Nephron (organoid): ENCODE measurements at regions not wholly inside any gene's neighbourhood (a gene's known extent, or its start where the extent isn't known, plus 50 kb on each side); places are given as distances from the start of the nearest gene placed in this dataset.

ENCODE experiments used
- H3K27ac Mint-ChIP-seq, 3 experiments: 2 replicates each; pipeline ENCODE4 v1.8.0; 2020; ENCODE audit warnings: mixed read lengths in 3 of 3, mild to moderate bottlenecking in 2 of 3, moderate library complexity in 1 of 3
- H3K27me3 Mint-ChIP-seq: 2 replicates; pipeline ENCODE4 v1.8.0; 2021; ENCODE audit warnings: low read depth, mild to moderate bottlenecking, moderate library complexity, mixed read lengths
- H3K36me3 Mint-ChIP-seq: 2 replicates; pipeline ENCODE4 v1.8.0; 2020; ENCODE audit warnings: low read depth, mixed read lengths
- H3K4me1 Mint-ChIP-seq: 2 replicates; pipeline ENCODE4 v1.8.0; 2020; ENCODE audit warnings: mixed read lengths
- H3K4me3 Mint-ChIP-seq, 3 experiments: 2 replicates each; pipeline ENCODE4 v1.8.0; 2020; ENCODE audit warnings: mild to moderate bottlenecking in 3 of 3, mixed read lengths in 3 of 3, moderate library complexity in 2 of 3
- H3K9me3 Mint-ChIP-seq: 2 replicates; pipeline ENCODE4 v1.8.0; 2020; ENCODE audit warnings: mixed read lengths
- CTCF ChIP-seq, 3 experiments: fragments of 200-600 bp; sonication (generic); IDR thresholded peaks; one replicate each; pipeline ENCODE4 v1.5.0; 2021; ENCODE audit warnings: antibody characterized with exemption in 3 of 3; ENCODE audit not compliant: unreplicated experiment in 3 of 3

GRCh38 chr14:49218436-49219092, 367.6 kb downstream of the RPS29 start:
- TF ChIP-seq CTCF (IDR thresholded peaks at IDR 0.05; ENCODE audit: unreplicated experiment in 3 of 3): no peak
- no peak overlapping the region for H3K4me3 Mint-ChIP-seq
- no peaks in the 10 kb centered on the region for H3K4me1 Mint-ChIP-seq
- no peak overlapping the region for H3K27ac Mint-ChIP-seq
- H3K9me3 Mint-ChIP-seq: no peaks in the 10 kb centered on the region
- H3K36me3 Mint-ChIP-seq: no peaks in the 10 kb centered on the region
- no peaks in the 10 kb centered on the region for H3K27me3 Mint-ChIP-seq

DNA sequence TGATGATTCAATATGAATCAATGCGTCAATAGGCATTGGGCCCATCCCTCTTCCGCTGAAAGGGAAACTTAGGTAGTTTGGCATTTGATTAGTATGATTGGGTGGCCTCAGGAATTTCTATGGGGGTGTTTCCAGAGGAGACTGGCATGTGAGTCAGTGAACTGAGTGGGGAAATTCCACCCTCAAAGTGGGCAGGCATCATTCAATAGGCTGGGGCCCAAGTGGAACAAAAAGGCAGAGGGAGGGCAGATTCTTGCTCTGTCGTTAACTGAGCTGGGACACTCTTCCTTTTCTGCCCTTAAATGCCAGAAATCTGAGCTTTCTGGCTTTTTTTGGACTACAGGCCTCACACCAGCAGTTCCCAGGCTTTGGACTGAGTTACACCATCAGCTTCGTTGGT, 373.5 kb downstream of the RPS29 start:
- no peak overlapping the region for H3K4me3 Mint-ChIP-seq
- no peaks in the 10 kb centered on the region for H3K9me3 Mint-ChIP-seq
- TF ChIP-seq CTCF (IDR thresholded peaks at IDR 0.05; ENCODE audit: unreplicated experiment in 3 of 3): no peak
- no peaks in the 10 kb centered on the region for H3K27me3 Mint-ChIP-seq
- H3K27ac Mint-ChIP-seq: no peak overlapping the region
- peaks cover 11% of the 10 kb centered on the region for H3K4me1 Mint-ChIP-seq
- no peaks in the 10 kb centered on the region for H3K36me3 Mint-ChIP-seq

- H3K4me1 Mint-ChIP-seq: peaks cover 33% of the 10 kb centered on the region
- TF ChIP-seq CTCF (IDR thresholded peaks at IDR 0.05; ENCODE audit: unreplicated experiment in 3 of 3): no peak
- H3K27me3 Mint-ChIP-seq: no peaks in the 10 kb centered on the region
- no peak overlapping the region for H3K4me3 Mint-ChIP-seq
- peak overlapping the region; percentile 20 to 31 (median 22) for H3K27ac Mint-ChIP-seq
- no peaks in the 10 kb centered on the region for H3K36me3 Mint-ChIP-seq
- H3K9me3 Mint-ChIP-seq: peaks cover 4% of the 10 kb centered on the region
These were observed 376.8 kb downstream of the RPS29 start for GRCh38 chr14:49209416-49209815.

DNA sequence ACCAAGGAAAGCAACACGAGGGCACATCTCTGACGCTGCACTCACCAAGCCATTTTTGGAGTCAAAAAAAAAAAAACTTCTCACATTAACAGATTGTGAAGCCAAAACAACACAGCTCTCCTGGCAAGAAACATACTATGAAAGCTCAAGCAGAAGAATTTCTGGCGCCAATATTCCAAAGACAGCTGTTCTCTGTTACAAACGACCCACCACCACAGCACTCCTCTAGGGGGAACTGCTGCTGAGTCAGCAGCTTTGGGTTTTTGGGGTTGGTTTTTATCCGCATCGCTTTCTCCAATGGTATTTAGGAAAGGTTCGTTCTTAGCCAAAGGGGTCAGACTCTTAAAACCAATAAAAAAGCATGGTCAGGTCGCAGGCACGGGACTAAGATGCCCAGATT, 379.4 kb downstream of the RPS29 start:
- no peaks in the 10 kb centered on the region for H3K36me3 Mint-ChIP-seq
- TF ChIP-seq CTCF (IDR thresholded peaks at IDR 0.05; ENCODE audit: unreplicated experiment in 3 of 3): peak in 1 of 3 experiments; percentile 32
- peak overlapping the region; percentile 70 to 94 (median 94) for H3K27ac Mint-ChIP-seq
- peak overlapping the region in 1 of 3 experiments; percentile 3 for H3K4me3 Mint-ChIP-seq
- H3K9me3 Mint-ChIP-seq: peaks cover 4% of the 10 kb centered on the region
- H3K4me1 Mint-ChIP-seq: peaks cover 33% of the 10 kb centered on the region
- no peaks in the 10 kb centered on the region for H3K27me3 Mint-ChIP-seq

DNA sequence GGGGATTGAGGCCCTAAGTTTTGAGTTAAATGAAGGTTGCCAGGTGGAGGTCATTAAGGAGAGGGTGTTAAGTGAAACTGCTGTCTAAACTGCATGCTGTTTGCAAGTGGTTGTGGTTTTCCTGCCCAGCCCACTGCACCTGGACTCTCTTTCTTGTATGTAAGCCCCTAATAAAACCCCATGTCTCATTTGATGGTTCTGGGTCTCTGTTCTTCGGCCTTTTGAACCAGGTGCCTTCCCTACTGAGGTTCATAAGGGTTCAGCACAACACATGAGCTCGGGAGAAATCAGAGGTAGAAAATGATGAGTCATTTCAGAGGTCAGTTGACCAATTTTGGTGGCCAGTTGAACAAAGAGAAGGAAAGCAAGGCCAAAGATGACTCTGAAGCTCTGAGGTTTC, 382.5 kb downstream of the RPS29 start:
- H3K36me3 Mint-ChIP-seq: no peaks in the 10 kb centered on the region
- H3K4me1 Mint-ChIP-seq: peaks cover 40% of the 10 kb centered on the region

More for the DNA sequence above, 382.5 kb downstream of the RPS29 start:
- Mint-ChIP-seq H3K4me3 (no peak overlapping the region), H3K27me3 (no peaks in the 10 kb centered on the region), H3K27ac (no peak overlapping the region), H3K9me3 (peaks cover 4% of the 10 kb centered on the region)
- no peak for TF ChIP-seq CTCF (IDR thresholded peaks at IDR 0.05; ENCODE audit: unreplicated experiment in 3 of 3)
